ENCODE measurements at regions not wholly inside any gene's neighbourhood (a gene's known extent, or its start where the extent isn't known, plus 50 kb on each side); places are given as distances from the start of the nearest gene placed in this dataset.

DNA sequence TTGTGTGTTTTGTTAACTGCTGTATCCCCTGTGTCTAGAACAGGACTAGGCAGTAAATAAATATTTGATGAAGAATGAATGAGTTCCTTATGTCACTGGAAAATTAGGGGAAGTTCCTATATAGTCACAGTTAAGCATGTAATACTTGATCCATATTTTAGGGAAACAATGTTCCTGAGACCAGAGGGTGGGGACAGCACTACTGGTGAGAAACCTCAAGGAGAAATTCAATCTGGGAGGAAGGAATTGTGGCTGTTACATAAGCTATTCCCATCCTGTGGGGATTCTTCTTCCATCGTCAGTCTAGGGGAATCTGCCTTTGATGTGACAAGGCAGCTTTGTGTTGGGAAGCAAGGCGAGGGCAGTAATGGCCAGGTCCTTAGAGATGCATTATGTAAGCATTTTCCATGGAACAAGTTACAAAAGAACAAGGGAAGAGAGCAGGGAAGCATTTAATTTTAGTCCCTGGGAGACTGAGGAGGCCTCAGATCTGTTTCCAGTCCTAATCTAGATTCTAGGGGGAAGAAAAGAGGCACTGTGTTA lies 219.3 kb upstream of the TTC14 start:
- DNase-seq (ENCODE audit: low spot score in 2 of 2) = no peak

DNA sequence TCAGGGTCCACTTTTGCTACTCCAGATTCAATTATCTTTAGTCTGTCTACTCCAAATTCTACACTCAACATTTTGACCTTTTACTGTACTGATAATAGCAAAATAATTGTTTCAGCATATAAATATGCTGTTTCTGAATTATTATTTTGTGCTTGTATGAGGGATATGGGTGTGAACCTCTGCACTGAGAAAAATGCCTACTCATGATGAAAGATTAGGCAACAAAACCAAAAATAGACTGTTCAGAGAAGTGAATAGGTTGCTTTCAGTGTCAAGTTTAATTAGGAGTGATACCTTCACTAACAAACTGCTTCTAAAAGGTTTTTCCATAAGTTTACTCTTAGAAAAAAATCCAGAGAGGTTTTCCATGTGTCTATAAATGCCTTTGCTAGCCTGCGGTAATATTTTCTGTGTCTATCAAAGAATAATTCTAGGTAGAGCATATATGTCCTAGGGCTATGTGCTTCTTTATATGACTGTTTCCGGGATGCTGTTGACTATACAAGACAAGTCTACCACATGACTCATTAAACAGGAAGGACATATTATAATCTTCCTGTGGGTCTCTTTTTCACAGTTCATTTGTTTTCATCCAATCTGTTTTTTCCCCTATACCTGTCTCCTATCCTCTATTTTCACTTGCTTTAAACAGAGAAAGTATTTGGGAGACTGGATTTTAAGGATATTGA lies 218.5 kb upstream of the TTC14 start:
- Histone ChIP-seq H3K36me3 (no peaks in the 10 kb centered on the region), H3K4me1 (no peaks in the 10 kb centered on the region), H3K9me3 (no peaks in the 10 kb centered on the region), H3K27ac (no peak overlapping the region), H3K4me3 (no peak overlapping the region), H3K27me3 (no peaks in the 10 kb centered on the region)
- no peak for TF ChIP-seq POLR2A (IDR thresholded peaks at IDR 0.05)
- TF ChIP-seq, protein P1, sequence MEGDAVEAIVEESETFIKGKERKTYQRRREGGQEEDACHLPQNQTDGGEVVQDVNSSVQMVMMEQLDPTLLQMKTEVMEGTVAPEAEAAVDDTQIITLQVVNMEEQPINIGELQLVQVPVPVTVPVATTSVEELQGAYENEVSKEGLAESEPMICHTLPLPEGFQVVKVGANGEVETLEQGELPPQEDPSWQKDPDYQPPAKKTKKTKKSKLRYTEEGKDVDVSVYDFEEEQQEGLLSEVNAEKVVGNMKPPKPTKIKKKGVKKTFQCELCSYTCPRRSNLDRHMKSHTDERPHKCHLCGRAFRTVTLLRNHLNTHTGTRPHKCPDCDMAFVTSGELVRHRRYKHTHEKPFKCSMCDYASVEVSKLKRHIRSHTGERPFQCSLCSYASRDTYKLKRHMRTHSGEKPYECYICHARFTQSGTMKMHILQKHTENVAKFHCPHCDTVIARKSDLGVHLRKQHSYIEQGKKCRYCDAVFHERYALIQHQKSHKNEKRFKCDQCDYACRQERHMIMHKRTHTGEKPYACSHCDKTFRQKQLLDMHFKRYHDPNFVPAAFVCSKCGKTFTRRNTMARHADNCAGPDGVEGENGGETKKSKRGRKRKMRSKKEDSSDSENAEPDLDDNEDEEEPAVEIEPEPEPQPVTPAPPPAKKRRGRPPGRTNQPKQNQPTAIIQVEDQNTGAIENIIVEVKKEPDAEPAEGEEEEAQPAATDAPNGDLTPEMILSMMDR (IDR thresholded peaks at IDR 0.05) = no peak
- TF ChIP-seq POLR2AphosphoS5 (IDR thresholded peaks at IDR 0.05) = no peak
- intact Hi-C loops (cut with DNase I; ENCODE audit: low total_unique reads) = no loop called here
- DNase-seq (ENCODE audit: low spot score in 2 of 2) = no peak

More for the DNA sequence above, 219.3 kb upstream of the TTC14 start:
- Histone ChIP-seq H3K4me3 (no peak overlapping the region), H3K36me3 (no peaks in the 10 kb centered on the region), H3K27me3 (no peaks in the 10 kb centered on the region), H3K4me1 (no peaks in the 10 kb centered on the region), H3K27ac (no peak overlapping the region), H3K9me3 (no peaks in the 10 kb centered on the region)
- TF ChIP-seq, protein P1 (IDR thresholded peaks at IDR 0.05) = no peak
- TF ChIP-seq POLR2AphosphoS5 (IDR thresholded peaks at IDR 0.05) (no peak), POLR2A (IDR thresholded peaks at IDR 0.05) (no peak)
- intact Hi-C loops (cut with DNase I; ENCODE audit: low total_unique reads) = no loop called here

DNA sequence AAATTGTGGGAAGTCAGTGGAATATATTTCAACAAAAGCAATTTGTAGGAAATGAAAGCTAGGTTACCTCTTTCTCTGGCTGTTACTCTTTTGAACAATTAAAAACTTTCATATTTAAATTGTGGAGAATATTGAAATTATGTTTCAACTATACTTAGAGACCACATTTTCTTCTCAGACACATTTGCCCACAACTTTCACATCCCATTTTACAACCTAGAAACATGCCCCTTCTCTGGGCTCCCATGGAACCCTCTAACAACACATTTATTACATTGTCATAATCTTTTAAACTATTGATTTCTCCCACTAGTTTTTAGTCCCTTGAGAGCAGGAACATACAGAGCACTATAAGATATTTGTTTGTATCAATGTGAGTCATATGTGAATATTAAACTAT lies 211.7 kb upstream of the TTC14 start:
- intact Hi-C loops (cut with DNase I; ENCODE audit: low total_unique reads) = no loop called here
- H3K4me1 ChIP-seq = no peaks in the 10 kb centered on the region
- no peaks in the 10 kb centered on the region for H3K27me3 ChIP-seq
- TF ChIP-seq POLR2AphosphoS5 (IDR thresholded peaks at IDR 0.05) (no peak), POLR2A (IDR thresholded peaks at IDR 0.05) (no peak)
- TF ChIP-seq, protein P1 (IDR thresholded peaks at IDR 0.05) = no peak
- no peaks in the 10 kb centered on the region for H3K9me3 ChIP-seq
- H3K27ac ChIP-seq = no peak overlapping the region
- H3K36me3 ChIP-seq = no peaks in the 10 kb centered on the region
- no peak overlapping the region for H3K4me3 ChIP-seq
- no peak for DNase-seq (ENCODE audit: low spot score in 2 of 2)

DNA sequence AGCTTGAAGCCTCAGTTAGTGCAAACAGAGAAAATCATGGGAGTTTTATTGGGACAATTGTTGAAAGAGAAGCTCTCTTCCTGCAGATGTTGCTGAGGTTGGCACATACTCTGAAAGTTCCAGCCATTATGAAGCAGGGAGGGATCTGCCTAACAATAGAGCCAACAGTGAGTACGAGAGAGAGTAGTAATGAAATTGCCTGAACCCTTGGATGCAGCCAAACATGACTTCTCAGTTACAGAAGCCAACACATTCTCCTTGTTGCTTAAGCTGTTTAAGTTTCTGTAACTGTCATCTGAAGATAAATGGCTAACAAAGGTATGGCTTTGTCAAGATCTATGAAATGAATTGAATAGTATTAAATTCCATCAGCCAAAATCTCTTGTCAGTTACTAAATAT lies 211.0 kb upstream of the TTC14 start:
- H3K27ac ChIP-seq = no peak overlapping the region
- no peaks in the 10 kb centered on the region for H3K4me1 ChIP-seq
- no peaks in the 10 kb centered on the region for H3K36me3 ChIP-seq
- H3K27me3 ChIP-seq = no peaks in the 10 kb centered on the region
- no peak overlapping the region for H3K4me3 ChIP-seq
- no peak for TF ChIP-seq POLR2A (IDR thresholded peaks at IDR 0.05)
- TF ChIP-seq, protein P1 (IDR thresholded peaks at IDR 0.05) = no peak
- no peak for TF ChIP-seq POLR2AphosphoS5 (IDR thresholded peaks at IDR 0.05)
- intact Hi-C loops (cut with DNase I; ENCODE audit: low total_unique reads) = no loop called here
- DNase-seq (ENCODE audit: low spot score in 2 of 2) = no peak
- H3K9me3 ChIP-seq = no peaks in the 10 kb centered on the region

DNA sequence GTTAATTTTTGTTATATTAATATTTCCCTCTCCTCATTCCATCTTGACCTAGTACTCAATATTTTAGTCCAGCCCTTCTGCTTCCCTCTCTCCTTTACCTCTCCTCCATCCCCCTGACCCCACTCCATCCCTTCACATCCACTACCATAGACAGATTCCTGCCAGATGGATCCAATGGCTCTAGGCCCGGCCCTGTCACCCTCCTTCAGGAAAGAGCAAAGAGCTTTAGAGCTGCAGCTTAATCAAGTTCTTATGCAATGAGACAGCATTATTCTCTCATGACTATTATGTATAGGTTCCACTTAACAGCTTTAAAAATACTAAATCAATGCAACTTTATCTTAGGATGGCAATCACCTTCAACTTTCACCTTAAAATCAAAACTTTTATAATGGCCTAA lies 200.7 kb upstream of the TTC14 start:
- TF ChIP-seq, protein P1 (IDR thresholded peaks at IDR 0.05) = no peak
- TF ChIP-seq POLR2A (IDR thresholded peaks at IDR 0.05) = no peak
- TF ChIP-seq POLR2AphosphoS5 (IDR thresholded peaks at IDR 0.05) = no peak
- no peak for DNase-seq (ENCODE audit: low spot score in 2 of 2)
- Histone ChIP-seq H3K27ac (no peak overlapping the region), H3K4me3 (no peak overlapping the region), H3K4me1 (no peaks in the 10 kb centered on the region), H3K36me3 (no peaks in the 10 kb centered on the region), H3K9me3 (no peaks in the 10 kb centered on the region), H3K27me3 (no peaks in the 10 kb centered on the region)
- intact Hi-C loops (cut with DNase I; ENCODE audit: low total_unique reads) = no loop called here
